OCI-M2 (cell line): ENCODE measurements at regions not wholly inside any gene's neighbourhood (a gene's known extent, or its start where the extent isn't known, plus 50 kb on each side); places are given as distances from the start of the nearest gene placed in this dataset.
A peak's percentile ranks its signal among the peaks of the same experiment; 100 is the strongest.
"Not testable (repeated sequence)": the region's sequence is repeated elsewhere in the genome, so short reads cannot be mapped to it uniquely, and the experiment has no call there.

Source experiments
- DNase-seq: peaks from one replicate; lab custom pipeline; 2025; ENCODE audit not compliant: unreplicated experiment; lab: John Stamatoyannopoulos, UW

GRCh38 chr7:25069900-25070443 lies 55.1 kb downstream of the CYCS start:
- DNase-seq: peak; percentile 19

- DNase-seq: no peak
Measured at GRCh38 chr7:25068502-25069213, 56.4 kb downstream of the CYCS start.

DNA sequence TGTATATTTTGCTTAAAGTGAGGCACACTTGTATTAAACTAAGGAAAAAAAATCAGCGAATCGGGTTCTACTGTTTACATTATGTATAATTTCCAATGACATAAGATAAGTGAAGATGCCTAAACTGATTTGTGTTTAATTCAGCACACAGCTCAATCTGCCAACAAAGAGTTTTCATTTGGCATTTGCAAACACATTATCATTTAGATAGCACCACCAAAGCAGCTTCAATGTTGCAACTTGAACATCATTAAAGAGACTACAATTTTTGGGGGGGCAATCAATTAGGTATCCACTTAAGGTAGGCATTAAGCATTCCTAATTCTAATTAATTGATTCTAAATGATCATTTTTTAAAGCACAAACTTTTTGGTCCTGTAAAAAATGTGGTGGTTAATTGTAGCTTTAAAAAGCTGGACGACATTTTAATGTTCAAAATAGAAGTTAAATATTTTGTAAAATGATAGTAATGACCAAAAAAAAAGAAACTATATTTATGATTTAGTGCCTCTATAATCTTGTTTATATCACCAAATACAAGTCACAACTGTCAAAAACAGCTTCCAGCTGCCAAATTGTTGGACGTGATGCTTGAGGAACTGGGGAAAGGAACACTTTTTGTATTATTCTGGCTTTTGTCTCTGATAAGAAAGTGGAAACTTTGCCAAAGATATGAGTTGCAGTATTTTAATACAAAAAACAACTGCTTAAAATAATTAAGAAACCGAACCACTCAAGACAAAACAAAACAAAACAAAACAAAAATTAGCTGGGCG lies 57.1 kb downstream of the CYCS start:
- no peak for DNase-seq

GRCh38 chr7:25066253-25066652 lies 58.8 kb downstream of the CYCS start:
- DNase-seq: no peak

DNA sequence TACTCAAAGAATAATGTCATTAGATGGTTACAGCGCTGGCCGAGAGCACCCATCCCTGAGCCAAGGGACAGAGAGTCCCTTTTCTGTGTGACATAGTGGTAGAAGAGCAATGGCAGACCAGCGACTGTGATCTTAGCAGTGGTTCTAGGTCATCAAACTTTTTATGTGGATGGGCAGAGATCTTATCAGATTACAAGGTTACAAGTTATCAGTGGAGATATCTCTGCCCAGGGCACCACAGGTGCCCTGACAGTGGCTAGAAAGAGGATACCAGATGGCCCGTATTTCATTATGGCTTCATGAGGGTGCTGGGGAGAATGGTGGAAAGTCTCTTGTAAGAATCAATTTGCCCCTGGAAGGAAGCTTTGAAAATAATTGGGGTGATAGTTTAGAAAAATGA lies 62.7 kb downstream of the CYCS start:
- no peak for DNase-seq

DNA sequence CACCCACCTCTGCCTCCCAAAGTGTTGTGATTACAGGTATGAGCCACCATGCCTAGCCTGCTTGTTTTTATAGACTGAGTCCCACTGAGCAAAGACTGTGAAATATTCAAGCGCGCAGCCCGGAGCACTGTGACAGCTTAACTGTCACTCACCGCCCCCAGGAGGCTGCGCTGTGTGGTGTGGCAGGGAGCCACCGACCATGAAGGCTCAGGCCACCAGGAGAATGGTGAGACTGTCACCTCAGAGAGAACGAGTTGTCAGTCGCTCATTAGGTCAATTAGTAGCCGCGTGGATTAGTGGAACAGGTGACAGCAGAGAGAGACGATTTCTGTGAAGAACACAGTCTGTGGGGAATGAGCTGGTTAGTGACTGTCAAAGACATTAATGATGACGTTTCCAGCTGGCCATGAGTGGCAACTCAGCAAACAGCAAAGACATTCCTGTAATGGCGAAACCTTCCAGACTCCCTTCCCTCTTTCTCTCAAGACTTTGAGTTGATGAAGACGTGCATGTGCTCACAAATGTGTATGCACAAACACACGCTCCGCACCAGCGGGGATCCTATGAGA lies 64.5 kb downstream of the CYCS start:
- no peak for DNase-seq

DNA sequence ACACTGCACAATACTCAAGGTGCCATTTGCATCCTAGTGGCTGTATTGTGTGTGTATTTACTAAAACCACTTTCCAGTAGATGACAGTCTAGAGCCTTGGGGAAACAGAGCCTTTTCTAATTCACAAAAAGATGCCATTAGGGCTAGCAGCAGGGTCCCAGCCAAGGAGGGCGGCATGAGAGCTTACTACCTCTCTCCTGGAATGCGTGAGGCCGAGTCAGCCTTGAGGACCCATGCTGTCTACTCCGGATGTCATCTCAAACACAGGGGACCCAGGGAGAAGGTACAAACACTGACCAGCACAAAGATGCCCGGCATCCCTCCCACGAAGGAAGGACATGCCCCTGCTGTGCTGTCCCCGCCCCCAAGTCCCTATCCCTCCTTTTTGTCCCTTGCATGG lies 65.5 kb downstream of the CYCS start:
- DNase-seq: no peak

- DNase-seq: no peak
Measured at GRCh38 chr7:25056368-25056767, 68.7 kb downstream of the CYCS start.

GRCh38 chr7:25055520-25056220 lies 69.4 kb downstream of the CYCS start:
- no peak for DNase-seq

DNA sequence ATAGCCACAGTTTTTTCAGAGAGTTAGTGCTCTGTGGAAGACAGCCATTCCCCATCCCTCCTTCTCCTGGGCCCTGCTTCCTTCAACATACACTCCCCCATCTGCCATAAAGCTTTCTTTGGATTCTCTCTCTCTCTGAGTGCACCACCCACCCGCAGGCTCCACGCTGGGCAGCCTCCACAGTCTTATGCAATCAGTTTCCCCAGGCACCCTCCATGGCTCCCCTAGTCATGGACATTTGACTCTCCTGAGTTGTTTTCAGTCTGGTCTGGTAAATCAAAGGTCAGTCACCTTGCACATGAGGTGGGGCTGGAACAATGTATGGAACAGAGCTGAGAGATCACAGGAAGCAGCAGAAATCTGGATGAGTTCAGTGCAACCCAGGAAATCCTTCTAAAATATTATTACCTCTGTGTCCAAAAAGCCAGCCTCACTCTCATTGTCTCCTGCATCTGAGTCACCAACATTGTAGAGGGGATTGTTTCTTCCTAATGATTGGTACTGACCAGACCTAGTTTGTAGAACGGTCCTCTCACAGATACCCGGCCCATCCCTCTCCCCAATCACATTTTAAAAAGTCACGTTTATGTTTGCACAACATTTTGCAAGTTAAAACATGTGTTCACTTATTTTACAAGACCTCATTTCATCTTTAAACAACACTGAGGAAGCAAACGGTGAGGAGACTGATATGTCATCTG lies 70.1 kb downstream of the CYCS start:
- no peak for DNase-seq

- no peak for DNase-seq
Measured at GRCh38 chr7:25050223-25050622, 70.2 kb upstream of the OSBPL3 start.

DNA sequence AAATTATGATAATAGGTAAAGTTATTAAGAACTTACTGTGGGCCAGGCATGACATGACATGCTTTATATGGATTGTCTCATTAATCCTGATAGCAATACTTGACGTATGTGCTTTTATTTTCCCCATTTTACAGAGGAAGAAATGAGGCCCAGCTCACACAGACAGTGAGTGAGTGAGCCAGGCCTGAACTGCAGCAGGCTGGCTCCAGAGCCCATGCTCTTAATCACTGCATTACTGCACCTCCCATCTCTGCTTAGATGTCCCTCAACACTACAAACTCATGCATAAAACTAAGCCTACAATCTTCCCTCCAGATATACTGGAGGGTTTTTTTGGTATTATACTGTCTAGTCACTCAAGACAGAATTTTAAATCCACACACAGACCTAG lies 68.5 kb upstream of the OSBPL3 start:
- DNase-seq: no peak

GRCh38 chr7:25047571-25048443 lies 67.8 kb upstream of the OSBPL3 start:
- not testable (repeated sequence) for DNase-seq

DNA sequence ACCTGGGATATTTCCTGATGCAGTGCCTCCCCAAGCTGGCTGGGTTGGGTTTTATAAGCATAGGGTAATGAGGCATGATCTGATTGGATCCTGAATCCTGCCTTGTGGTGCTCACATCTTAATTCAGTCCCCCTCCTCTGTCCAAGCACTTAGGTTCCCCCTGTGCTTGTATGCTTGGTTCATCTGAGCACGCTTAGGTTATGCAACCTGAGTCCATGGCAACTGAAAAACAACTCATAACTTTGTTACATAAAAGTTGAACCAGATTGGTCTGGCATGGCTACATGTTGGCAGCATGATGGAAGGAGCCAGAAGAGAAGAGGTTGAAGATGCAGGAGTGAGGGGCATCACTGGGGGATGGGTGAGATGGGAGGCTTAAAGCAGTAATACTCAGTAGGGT lies 57.3 kb upstream of the OSBPL3 start:
- no peak for DNase-seq

GRCh38 chr7:25035274-25035673 lies 55.3 kb upstream of the OSBPL3 start:
- no peak for DNase-seq

- no peak for DNase-seq
Measured at GRCh38 chr7:25034136-25034535, 54.2 kb upstream of the OSBPL3 start.

DNA sequence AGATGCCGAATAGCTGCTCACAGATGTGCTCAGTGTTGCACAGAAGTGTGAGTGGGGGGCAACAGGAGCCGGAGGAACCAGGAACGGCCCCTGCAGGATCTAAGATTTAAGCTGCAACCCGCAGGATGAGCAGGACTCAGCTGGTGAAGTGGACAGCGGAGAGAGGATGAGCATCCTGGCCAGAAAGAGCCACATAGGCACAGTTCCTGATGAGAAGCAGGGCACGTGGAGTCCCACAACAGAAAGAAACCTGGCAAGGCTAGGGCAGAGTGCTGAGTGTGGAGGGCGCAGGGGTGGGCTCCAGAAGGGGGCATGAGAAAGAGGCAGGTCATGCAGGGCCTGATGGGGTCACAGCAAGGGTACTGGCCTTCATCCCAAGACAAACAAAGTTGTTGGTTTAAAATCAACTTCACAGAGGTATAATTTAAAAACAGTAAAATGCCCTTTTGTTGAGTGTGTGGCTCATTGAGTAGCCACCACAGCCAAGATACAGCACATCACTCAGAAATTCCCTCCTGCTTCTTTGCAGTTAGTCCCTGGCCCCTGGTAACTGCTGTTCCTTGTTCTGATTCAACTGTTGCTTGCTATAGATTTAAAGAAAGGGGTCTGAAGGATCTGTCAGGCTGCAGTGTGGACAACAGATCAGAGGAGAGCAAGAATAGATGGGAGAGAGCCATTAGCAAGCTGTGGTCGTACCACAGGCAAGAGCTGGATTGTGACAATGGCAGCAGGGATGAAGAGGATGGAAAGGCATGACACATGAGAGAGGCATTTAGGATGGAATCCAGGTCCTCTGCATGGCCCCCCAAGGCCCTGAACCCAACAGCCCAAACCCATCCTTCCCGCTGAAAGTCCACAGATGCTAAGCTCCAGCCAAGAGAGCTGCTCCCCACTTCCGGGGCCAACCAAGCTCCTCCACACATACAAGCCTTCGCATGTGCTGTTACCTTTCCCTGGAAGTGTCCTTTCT lies 53.1 kb upstream of the OSBPL3 start:
- no peak for DNase-seq

DNA sequence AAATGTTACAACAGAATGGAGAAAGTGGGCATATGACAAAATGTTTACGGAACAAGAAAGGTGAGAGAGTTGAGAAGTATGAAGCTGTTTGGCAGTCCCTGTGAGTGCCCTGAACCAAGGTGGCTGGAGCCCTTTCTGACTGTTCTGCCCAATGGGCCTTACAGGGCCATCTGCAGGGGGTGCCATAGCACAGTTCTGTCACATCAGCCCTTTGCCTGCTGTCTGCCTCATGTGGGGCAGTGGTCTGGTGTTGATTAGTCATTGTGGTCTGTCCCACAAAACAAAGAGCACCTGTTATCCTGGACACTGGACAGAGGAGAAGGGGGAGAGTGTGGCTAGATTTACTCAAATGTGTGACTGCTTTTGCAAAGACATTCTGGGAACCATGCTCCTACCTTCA lies 51.5 kb upstream of the OSBPL3 start:
- DNase-seq: no peak

- no peak for DNase-seq
Measured at GRCh38 chr7:25031007-25031406, 51.0 kb upstream of the OSBPL3 start.
